PC-9 (cell line): ENCODE measurements at regions not wholly inside any gene's neighbourhood (a gene's known extent, or its start where the extent isn't known, plus 50 kb on each side); places are given as distances from the start of the nearest gene placed in this dataset.

Experiments
- BruUV-seq: library from RNA; stranded (reverse); fragments of 400-500 nt; replicated peaks from 2 replicates; lab custom pipeline; 2021; lab: Mats Ljungman, UMichigan
- CTCF ChIA-PET: fragments of 300-600 bp; sonication (Branson Sonifier 250); formaldehyde crosslinking; loops from one replicate; lab custom pipeline; 2022; ENCODE audit warnings: antibody characterized with exemption; lab: Charles Lee
- POLR2A ChIA-PET: fragments of 300-600 bp; sonication (Branson Sonifier 250); formaldehyde crosslinking; loops from one replicate; lab custom pipeline; 2022; ENCODE audit warnings: antibody characterized with exemption; ENCODE audit not compliant: unreplicated experiment; lab: Charles Lee
- DNase-seq, 2 experiments: peaks; one replicate each; pipeline versions ENCODE4 v3.0.0 to v3.0.0-alpha.2; 2015 to 2022; ENCODE audit warnings: mixed read lengths in 1 of 2
- H2AFZ ChIP-seq: fragments of 200-600 bp; sonication (generic); 2 replicates; pipeline ENCODE4 v1.8.1; 2017; ENCODE audit warnings: antibody characterized with exemption
- H3F3A ChIP-seq: fragments of 200-600 bp; sonication (generic); 2 replicates; pipeline ENCODE4 v1.8.1; 2017; ENCODE audit warnings: antibody characterized with exemption, mild to moderate bottlenecking, low read depth; ENCODE audit not compliant: insufficient read depth
- H3K27ac ChIP-seq: fragments of 200-600 bp; sonication (generic); 2 replicates; pipeline ENCODE4 v1.6.1; 2016; ENCODE audit warnings: mixed run types
- H3K27me3 ChIP-seq: fragments of 200-600 bp; sonication (generic); 2 replicates; pipeline ENCODE4 v1.6.1; 2016; ENCODE audit warnings: low read depth, mixed run types; ENCODE audit not compliant: insufficient read depth
- H3K36me3 ChIP-seq: fragments of 200-600 bp; sonication (generic); 2 replicates; pipeline ENCODE4 v1.6.1; 2016; ENCODE audit warnings: low read depth, mixed run types
- H3K4me1 ChIP-seq: fragments of 200-600 bp; sonication (generic); replicated peaks from 2 replicates; pipeline ENCODE4 v1.6.1; 2016; ENCODE audit warnings: mixed run types; ENCODE audit not compliant: insufficient read depth
- H3K4me2 ChIP-seq: fragments of 200-600 bp; sonication (generic); 2 replicates; pipeline ENCODE4 v1.6.1; 2017; ENCODE audit warnings: mixed run types
- H3K4me3 ChIP-seq: fragments of 200-600 bp; sonication (generic); 2 replicates; pipeline ENCODE4 v1.6.1; 2016; ENCODE audit warnings: mixed run types
- H3K79me2 ChIP-seq: fragments of 200-600 bp; sonication (generic); 2 replicates; pipeline ENCODE4 v1.6.1; 2017; ENCODE audit warnings: low read depth, mixed run types
- H3K9me2 ChIP-seq: fragments of 200-600 bp; sonication (generic); 2 replicates; pipeline ENCODE4 v1.8.1; 2017; ENCODE audit warnings: mild to moderate bottlenecking; ENCODE audit not compliant: insufficient read depth
- H3K9me3 ChIP-seq: fragments of 200-600 bp; sonication (generic); 2 replicates; pipeline ENCODE4 v1.8.1; 2016; ENCODE audit warnings: low read depth; ENCODE audit not compliant: insufficient read depth
- H4K20me1 ChIP-seq: fragments of 200-600 bp; sonication (generic); 2 replicates; pipeline ENCODE4 v1.8.1; 2017; ENCODE audit not compliant: insufficient read depth
- CTCF ChIP-seq: fragments of 200-600 bp; sonication (generic); conservative IDR thresholded peaks from 2 replicates; pipeline ENCODE4 v1.6.1; 2017; ENCODE audit warnings: mixed run types, antibody characterized with exemption, mild to moderate bottlenecking, moderate library complexity
- EZH2 ChIP-seq: fragments of 200-600 bp; sonication (generic); IDR thresholded peaks from 2 replicates; pipeline ENCODE4 v1.8.0; 2017; ENCODE audit warnings: antibody characterized with exemption, low read depth
- intact Hi-C: fragments of 100-400 bp; cut with micrococcal nuclease; formaldehyde crosslinking; loops from one replicate; pipeline ENCODE4 v1.10.0; 2022; ENCODE audit not compliant: unreplicated experiment

- Histone ChIP-seq H3K4me3 (no peak overlapping the region), H3K4me2 (no peak overlapping the region), H3K27me3 (peaks cover 47% of the 10 kb centered on the region), H3F3A (no peaks in the 10 kb centered on the region; the same call in 1 of the 2 replicates), H3K9me2 (no peaks in the 10 kb centered on the region; the same call in 1 of the 2 replicates), H2AFZ (no peak overlapping the region), H3K36me3 (no peaks in the 10 kb centered on the region), H3K27ac (no peak overlapping the region), H3K9me3 (no peaks in the 10 kb centered on the region), H4K20me1 (no peaks in the 10 kb centered on the region), H3K79me2 (no peaks in the 10 kb centered on the region), H3K4me1 (no peaks in the 10 kb centered on the region)
- no peak for TF ChIP-seq CTCF
- no peak for DNase-seq
- no TSS peak for BruUV-seq
- intact Hi-C loops = no loop called here
- ChIA-PET CTCF (no interaction called here), POLR2A (no interaction called here)
Measured at GRCh38 chr2:238712011-238712410, 135.9 kb upstream of the TWIST2 start.

- CTCF ChIA-PET = no interaction called here
- no peak for DNase-seq
- no peaks in the 10 kb centered on the region for H3K4me1 ChIP-seq
- intact Hi-C loops = no loop called here
- H2AFZ ChIP-seq = no peak overlapping the region
- no peak overlapping the region for H3K4me2 ChIP-seq
- POLR2A ChIA-PET = no interaction called here
- H3K4me3 ChIP-seq = no peak overlapping the region
- H3F3A ChIP-seq = no peaks in the 10 kb centered on the region; the same call in 1 of the 2 replicates
- no peaks in the 10 kb centered on the region for H3K79me2 ChIP-seq
- peaks cover 49% of the 10 kb centered on the region for H3K27me3 ChIP-seq
- H3K27ac ChIP-seq = no peak overlapping the region
- TF ChIP-seq CTCF (no peak), EZH2 (no peak)
- BruUV-seq = no TSS peak
- H4K20me1 ChIP-seq = no peaks in the 10 kb centered on the region
- no peaks in the 10 kb centered on the region for H3K9me3 ChIP-seq
- H3K36me3 ChIP-seq = no peaks in the 10 kb centered on the region
- no peaks in the 10 kb centered on the region; the same call in 1 of the 2 replicates for H3K9me2 ChIP-seq
Measured at GRCh38 chr2:238713198-238713826, 134.6 kb upstream of the TWIST2 start.

GRCh38 chr2:238714038-238714528 is 133.8 kb upstream of the TWIST2 start:
- H3K4me2 ChIP-seq = no peak overlapping the region
- H3K9me2 ChIP-seq = no peaks in the 10 kb centered on the region; the same call in 1 of the 2 replicates
- no peak overlapping the region for H3K4me3 ChIP-seq
- H3K36me3 ChIP-seq = no peaks in the 10 kb centered on the region
- intact Hi-C loops = no loop called here
- ChIA-PET CTCF (no interaction called here), POLR2A (no interaction called here)
- no peak overlapping the region for H3K27ac ChIP-seq
- BruUV-seq = no TSS peak
- H4K20me1 ChIP-seq = no peaks in the 10 kb centered on the region
- peaks cover 46% of the 10 kb centered on the region for H3K27me3 ChIP-seq
- H3F3A ChIP-seq = no peaks in the 10 kb centered on the region; the same call in 1 of the 2 replicates
- H3K9me3 ChIP-seq = no peaks in the 10 kb centered on the region
- H3K4me1 ChIP-seq = no peaks in the 10 kb centered on the region
- H2AFZ ChIP-seq = no peak overlapping the region
- no peak for DNase-seq
- no peak for TF ChIP-seq EZH2
- no peak for TF ChIP-seq CTCF
- no peaks in the 10 kb centered on the region for H3K79me2 ChIP-seq
